HG02642 (cell line): ENCODE measurements at regions not wholly inside any gene's neighbourhood (a gene's known extent, or its start where the extent isn't known, plus 50 kb on each side); places are given as distances from the start of the nearest gene placed in this dataset.

Experiments
- ATAC-seq: cut with Tn5 transposase; IDR thresholded peaks from one replicate; pipeline ENCODE4 v1.9.1; 2021; ENCODE audit warnings: mild to moderate bottlenecking; ENCODE audit not compliant: unreplicated experiment, poor library complexity

DNA sequence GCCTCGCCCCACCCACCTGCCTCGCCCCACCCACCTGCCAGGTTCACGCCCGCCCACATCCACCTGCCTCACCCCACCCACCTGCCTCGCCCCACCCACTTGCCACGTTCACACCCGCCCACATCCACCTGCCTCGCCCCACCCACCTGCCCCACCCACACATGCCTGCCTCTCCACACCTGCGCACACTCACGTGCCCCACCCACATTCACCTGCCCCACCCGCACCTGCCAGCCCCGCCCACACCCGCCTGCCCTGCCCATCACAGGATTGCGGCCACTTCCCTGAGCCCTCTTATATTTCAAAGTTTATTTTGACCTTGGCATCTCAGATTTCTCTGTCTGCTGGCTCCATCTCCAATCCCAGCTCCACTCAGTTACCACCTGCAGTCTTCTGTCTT lies 217.5 kb upstream of the SOX11 start:
- no peak for ATAC-seq

DNA sequence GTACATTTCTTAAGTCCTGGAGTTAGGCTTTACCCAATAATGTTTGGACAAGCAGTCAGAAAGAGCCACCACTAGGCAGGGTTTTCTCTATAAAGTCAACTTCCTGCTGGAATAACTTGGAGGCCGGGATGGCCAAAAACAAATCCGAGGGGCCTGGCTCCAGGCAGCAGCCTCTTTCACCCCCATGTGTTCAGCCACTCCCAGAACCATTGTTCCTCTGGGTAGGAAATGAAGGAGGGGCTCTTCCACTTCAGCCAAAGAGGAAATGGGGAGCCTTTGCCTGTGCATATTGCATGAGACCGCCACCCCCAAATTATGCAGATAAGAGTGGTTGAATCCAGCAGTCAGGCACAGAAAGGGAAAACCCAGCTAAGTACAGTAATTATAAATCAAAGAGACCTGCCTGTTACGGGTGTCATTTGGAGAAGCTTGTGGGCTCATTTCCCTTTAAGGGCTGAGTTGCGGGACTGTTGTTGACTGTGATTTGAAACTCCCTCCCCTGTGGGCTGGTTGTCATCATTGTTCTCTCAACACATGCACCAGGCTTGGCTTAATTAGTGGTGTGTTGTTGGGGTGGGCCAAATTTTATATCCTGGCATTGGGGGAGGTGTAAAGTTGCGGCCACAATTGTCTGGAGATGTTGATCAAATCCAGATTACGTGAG lies 212.8 kb upstream of the SOX11 start:
- no peak for ATAC-seq

DNA sequence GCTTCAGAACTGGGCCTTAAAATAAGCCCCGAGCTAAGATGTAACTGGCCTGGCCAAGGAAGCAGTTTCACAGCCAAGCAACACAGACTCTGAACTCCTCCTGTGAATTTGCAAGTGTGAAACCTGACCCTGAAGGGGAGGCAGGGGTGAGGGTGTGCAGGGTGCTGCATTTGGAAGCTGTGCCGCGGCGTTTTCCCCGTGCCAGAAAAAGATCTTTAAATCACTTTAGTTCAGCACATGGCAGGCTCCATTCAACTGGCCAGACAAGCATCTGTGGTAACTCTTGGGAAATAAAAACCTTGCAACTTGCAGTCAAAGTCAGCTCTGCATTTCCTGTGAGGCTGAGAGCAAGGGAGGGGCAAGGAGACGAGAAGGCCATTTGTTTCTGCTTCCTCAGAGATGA lies 209.3 kb upstream of the SOX11 start:
- ATAC-seq, result no peak

DNA sequence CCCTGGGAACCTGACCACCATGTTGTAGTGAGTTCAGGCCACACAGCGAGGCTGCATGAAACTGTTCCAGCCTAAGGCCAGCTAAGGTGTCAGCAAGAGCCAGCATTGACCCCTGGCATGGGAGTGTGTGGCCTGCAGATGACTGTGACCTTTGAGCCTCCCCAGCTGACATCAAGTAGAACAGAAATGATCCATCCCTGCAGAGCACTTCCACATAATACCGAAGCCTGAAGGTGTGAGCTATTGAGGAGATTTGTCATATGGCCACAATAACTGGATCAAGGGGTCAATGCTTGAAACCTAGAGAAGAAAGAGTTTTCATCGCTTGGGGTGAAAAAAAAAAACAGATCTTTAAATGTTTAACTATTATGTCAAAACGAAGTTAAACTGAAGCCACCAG lies 207.3 kb upstream of the SOX11 start:
- no peak for ATAC-seq

DNA sequence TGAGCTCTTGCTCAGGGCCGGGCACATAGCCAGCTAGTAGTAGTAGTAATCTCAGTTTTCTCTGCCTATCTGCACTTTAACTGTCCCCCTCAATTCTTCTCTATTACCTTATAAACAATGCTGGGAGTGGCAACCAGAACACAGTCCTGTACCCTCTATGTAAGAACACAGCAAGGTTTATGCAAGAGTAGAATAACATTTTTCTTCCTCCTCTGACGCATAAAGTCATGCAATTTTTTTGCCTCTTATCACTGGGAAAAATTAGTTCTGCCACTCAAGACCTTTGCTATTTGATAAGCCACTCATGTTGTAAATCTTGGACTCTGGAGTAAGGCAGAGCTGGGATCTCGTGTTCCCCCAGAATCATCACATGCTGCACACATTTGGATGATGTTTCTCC lies 200.7 kb upstream of the SOX11 start:
- no peak for ATAC-seq

DNA sequence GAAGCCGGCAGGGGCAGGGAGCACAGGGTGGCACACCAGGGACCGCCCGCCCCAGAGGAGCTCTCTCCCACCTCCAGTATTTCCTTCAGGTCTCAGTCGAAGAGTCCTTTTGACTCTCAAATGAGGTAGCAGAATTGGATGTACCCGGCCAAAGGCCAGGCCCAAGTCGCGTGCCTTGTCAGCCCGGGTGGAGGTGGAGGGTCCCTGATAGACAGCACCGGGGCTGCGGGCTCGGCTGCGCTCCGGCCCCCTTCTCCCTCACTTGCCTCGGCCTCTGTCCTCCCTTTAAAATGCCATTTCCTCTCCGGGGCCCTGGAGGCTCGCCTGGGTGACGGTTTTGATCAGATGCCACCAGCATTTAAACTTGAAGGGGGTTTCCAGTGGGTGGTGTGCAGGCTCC lies 198.9 kb upstream of the SOX11 start:
- no peak for ATAC-seq

DNA sequence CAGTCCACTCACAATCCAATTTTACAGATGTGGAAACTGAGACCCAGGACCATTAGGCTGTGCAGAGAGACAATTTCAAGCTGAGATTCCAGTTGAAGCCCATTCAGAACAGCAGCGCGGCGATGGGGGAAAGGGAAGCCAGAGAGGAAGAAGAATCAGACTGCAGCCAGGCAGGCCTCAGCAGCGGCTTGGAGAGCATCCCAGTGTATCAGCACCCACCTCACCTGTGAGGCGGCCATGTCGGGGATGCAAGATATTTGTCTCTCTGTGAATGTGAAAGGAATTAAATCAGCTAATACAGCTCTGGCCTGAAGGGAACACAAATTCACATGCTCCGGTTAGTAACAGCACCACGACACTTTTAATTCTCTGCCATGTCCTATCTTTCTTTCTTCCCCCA lies 198.0 kb upstream of the SOX11 start:
- ATAC-seq, result no peak

DNA sequence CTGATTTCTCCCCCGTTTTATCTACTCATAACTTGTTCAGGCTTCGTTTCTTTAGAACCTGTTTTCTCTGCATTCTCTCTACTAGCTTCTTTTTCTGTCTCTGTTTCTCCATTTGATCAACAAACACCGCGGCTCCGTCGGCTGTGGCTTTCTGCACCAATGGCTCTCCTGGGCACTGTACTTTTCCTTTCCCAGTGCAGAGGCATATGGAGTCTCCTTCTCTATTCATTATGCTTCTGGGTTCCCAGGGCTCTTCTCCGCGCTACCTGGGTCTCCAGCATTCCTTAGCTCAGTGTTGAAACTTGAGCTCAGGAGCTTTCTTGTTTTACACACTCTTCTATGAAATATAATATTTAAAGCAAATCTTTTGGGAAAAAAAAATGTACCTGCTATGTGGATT lies 196.6 kb upstream of the SOX11 start:
- ATAC-seq, result no peak

DNA sequence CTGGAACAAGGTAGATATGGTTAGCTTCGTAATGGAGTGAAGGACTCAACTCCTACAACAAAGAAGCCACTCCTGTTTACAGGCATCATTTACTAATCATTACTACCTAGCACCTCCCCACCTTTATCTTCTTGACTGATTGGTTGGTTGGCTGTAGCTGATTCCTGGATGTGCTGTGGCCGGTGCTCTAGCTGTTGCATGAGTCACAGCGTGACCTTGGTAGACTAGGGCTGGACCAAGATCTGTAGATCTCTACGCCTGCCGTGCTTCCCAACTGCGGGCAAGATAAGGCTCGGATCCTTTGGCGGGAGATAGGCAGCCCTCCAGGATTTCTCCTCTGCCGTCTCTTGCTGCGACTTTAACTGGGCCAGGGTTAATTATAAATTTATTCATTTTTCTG lies 194.3 kb upstream of the SOX11 start:
- no peak for ATAC-seq

DNA sequence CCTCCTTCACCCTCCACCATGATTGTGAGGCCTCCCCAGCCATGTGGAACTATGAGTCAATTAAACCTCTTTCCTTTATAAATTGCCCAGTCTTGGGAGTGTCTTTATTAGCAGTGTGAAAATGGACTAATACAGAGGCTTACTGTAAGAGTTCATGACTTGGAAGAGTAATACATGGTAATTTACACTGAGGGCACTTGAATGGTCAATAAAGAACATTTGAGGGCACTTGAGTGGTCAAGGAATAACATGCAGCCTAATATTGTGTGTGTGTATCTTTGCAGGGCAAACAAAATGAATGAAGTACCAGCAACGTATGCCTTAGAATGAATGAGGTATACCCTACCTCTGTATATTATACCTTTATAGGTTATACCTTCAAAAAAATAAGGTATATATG lies 190.4 kb upstream of the SOX11 start:
- no peak for ATAC-seq

DNA sequence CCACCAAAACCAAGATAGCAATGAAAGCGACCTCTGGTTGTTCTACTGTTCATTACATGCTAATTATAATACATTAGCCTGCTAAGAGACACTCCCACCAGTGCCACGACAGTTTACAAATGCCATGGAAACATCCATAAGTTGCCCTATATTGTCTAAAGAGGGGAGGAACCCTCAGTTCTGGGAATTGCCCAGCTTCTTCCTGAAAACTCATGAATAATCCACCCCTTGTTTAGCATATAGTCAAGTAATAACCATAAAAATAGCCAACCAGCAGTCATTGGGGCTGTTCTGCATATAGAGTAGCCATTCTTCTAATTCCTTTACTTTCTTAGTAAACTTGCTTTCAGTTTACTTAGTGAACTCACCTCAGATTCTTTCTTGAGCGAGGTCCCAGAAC lies 189.8 kb upstream of the SOX11 start:
- no peak for ATAC-seq

DNA sequence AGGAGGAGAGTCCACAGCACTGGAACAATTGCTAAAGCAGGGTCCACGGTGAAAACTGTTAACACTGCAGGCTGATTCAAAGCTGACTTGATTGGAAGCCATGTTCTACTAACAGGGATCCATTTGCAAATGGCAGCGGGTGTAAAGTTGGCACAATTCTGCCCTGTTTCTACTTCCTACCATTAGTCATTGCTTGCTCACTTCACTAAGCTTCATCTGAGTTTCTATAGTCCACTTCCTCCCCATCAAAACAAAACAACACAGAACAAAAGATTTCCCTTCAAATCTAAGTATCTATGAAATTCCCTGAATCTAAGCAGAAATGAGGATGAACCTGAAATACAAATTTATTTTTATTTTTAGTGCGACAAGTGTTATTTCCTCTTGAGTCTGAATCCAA lies 187.4 kb upstream of the SOX11 start:
- ATAC-seq, result no peak

DNA sequence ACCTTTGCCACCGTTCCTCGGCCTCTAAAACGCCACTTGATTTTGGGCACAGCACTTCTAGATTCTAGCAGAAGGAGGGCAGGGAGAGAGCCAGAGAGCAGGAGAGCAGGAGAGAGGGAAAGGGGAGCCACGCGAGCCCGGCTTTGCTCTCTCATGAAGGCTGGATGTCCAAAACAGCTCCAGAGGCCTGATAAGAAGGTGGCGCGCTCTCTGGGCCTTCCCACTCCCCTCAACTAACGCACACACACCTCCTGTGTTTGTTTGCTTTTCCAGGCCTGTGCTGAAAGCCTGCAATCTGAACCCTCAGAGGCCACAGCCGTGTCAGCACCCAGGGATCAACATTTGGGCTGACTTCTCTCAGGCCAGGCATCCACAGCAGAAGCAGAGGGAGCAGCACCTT lies 184.8 kb upstream of the SOX11 start:
- ATAC-seq, result no peak

DNA sequence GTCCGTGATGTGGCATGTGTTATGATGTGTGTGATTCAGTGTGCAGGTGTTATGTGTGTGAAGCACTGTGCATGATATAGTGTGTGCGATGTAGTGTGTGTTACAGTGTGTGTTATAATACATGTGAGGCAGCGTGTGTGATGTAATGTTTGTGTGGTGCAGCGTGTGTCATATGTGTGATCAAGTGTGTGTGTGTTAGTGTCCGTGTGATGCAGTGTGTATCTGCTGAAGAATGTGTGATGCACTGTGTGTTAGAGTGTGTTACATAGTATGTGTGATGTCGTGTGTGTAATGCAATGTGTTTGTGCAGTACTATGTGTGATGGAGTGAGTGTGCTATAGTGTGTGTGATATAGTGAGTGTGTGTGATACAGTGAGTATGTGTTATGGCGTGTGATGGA lies 182.8 kb upstream of the SOX11 start:
- no peak for ATAC-seq

DNA sequence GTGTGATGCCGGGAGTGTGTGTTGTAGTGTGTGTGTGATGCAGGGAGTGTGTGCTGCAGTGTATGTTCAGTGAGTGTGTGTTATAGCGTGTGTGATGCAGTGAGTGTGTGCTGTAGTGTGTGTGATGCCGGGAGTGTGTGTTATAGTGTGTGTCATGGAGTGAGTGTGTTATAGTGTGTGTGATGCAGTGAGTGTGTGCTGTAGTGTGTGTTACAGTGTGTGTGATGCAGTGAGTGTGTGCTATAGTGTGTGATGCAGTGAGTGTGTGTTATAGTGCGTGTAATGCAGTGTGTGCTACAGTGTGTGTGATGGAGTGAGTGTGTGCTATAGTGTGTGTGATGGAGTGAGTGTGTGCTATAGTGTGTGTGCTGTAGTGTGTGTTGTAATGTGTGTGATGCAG lies 182.1 kb upstream of the SOX11 start:
- ATAC-seq, result no peak

DNA sequence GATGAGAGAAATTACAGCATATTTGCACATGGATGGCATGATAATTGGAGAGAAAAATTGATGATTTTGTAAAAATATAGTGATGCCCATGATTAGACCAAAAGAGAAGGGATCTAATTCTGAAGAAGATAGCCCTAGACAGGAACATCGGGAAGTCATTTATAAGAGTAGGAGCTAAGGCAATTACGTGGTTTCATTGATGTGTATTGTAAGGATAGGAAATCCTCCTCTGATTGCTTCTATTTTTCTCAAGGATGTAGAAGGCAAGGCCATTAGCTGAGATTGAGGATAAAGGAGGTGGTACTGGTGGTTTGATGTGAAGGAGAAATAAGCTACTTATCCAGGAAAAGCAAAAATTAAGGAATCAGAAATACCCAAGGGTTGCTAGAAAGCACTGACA lies 176.5 kb upstream of the SOX11 start:
- ATAC-seq, result no peak

DNA sequence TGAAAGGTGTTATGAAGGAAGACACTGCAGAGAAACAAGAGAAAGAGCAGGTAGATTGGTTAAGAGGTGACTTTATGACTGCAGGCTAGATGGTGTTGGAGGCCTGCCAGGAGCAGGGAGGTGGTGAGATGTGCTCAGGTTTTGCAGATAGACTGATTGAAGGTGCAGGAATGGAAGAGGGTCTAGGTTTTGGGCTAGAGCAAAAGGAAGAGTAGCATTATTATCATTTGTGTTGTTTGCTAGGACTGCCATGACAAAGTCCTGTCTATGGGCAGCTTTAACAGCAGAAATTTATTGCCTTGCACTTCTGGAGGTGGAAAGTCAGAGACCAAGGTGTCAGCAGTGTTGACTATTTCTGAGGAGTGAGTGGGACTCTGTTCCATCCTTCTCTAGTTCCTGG lies 172.9 kb upstream of the SOX11 start:
- no peak for ATAC-seq

DNA sequence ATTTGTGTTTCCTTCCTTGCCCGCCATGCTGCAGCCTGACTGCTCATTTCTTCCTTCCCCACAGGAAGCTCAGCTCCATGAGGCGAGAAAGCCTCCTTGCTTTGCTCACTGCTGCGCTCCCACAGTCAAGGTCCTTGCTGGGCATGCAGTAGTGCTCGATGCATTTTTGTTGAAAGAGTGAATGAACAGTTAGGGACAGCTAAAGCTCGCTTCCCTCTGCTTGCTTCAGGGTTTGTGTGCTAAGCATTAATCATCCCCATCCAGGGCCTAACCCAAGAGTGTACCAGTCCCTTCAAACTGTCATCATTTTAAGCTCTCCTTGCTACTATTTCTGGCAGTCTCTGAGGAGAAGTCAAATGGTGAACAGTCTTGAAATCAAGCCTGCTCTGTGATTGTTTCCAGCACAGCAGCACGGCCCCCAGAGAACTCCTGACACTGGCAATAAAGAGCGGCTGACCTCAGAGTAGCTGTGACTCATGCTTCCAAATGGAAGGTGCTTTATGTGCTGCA lies 171.7 kb upstream of the SOX11 start:
- ATAC-seq, result no peak

DNA sequence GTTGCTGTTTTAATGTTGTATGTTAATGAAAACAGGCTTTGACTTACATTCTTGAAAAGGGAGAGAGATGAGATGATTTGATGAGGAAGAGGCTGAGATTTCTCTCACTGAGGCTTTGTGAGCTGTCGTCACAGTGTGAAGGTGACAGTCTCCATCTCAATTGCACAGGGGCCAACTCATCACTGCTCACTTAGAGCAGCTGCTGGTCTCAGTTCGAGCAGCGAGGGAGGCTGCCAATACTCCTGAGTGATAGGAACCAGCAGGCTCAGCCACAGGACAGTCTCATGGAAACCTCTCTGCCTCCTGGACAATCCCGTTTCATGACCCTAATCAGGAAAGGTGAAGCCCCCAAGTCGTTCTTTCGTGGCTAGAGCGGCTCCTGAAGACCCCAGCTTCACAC lies 170.7 kb upstream of the SOX11 start:
- ATAC-seq, result no peak

DNA sequence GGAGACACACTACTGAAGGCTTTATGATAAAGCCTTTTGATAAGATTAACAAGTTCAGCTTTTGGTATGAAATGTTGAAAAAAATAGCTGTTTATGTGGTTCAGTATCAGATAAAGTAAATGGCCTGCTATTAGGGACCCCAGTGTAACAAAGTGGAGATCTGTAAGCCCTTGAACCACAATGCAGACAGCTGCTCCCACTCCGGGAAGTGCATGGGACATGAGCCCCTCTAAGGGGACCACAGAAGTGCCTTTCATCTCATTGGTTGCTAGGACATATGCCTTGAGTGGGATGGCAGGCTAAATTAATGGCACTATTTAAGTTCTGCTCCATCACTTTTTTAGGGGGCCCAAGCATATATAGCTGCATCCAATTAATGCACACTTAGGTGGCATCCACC lies 167.6 kb upstream of the SOX11 start:
- ATAC-seq, result no peak

DNA sequence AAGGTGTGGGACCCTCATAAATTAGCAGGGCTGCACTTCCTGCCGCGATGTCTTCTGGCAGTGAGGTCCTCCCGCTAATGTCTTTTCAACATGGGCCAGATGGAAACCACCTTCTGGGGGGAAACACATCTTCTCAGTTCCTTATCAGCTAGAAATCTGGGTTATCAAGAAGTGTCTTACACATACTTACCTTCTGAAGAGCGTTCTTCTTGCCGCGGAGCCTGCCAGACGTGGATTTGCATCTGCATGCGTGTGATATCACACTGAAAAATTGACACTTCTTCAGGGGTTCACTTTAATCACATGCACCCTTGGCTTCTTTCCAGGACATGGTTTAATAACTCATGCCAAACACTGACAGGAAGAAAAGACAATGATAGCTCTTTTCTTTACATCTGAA lies 163.5 kb upstream of the SOX11 start:
- no peak for ATAC-seq

DNA sequence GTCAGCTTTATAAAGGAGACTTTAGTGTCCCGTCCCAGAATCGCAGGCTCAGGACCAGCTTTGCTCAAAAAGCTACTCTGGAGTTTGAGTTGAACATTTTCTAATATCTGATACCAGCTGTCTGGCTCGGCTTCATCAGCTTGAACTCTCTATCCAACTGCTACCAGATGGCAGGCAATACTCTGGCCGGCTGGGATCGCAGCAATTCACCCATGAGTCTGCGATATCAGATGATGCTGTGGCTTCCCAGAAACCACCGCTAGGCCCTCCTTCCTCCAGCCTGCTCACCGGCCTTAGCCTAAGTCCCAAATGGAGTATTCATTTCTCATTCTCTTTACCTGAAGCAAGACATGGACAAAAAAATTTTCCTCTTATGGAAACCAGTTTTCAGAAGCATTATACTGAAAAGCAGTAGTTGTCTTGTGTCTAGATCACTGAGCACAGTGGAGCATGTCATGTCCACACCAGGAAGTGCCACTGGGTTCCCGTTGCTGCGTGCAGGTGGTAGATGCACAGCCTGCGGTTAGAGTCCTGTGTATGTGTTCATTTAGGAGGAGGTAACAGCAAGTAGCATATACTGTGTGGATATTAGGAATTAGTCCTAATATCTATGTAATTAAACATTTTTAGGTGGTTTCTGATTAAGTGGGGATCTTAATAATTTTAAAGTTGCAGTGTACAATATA lies 162.0 kb upstream of the SOX11 start:
- ATAC-seq, result no peak
